GM10248 (cell line): ENCODE measurements at regions not wholly inside any gene's neighbourhood (a gene's known extent, or its start where the extent isn't known, plus 50 kb on each side); places are given as distances from the start of the nearest gene placed in this dataset.
A peak's percentile ranks its signal among the peaks of the same experiment; 100 is the strongest.
"Not testable (repeated sequence)": the region's sequence is repeated elsewhere in the genome, so short reads cannot be mapped to it uniquely, and the experiment has no call there.

Experiments used
- CTCF ChIA-PET: fragments of 300-600 bp; sonication (Branson Sonifier 250); formaldehyde crosslinking; extraction: SDS; loops from one replicate; lab custom pipeline; 2021; ENCODE audit warnings: antibody characterized with exemption; lab: Yijun Ruan, JAX
- POLR2A ChIA-PET: fragments of 350-650 bp; sonication (Branson Sonifier 250); formaldehyde crosslinking; extraction: SDS; loops from one replicate; lab custom pipeline; 2020; ENCODE audit warnings: antibody characterized with exemption; lab: Yijun Ruan, JAX
- DNase-seq: peaks from one replicate; pipeline ENCODE4 v3.0.0; 2012; ENCODE audit errors: extremely low spot score
- CTCF ChIP-seq: IDR thresholded peaks from 2 replicates; pipeline ENCODE4 v1.5.1; 2012; ENCODE audit warnings: mild to moderate bottlenecking, low read depth; ENCODE audit errors: extremely low read depth, missing control alignments, control extremely low read depth

GRCh38 chr10:26939290-26939961, 78.7 kb upstream of the ABI1 start:
- ChIA-PET POLR2A (no interaction called here), CTCF (no interaction called here)
- no peak for DNase-seq
- TF ChIP-seq CTCF, result no peak

GRCh38 chr10:26938578-26938977, 77.8 kb upstream of the ABI1 start:
- ChIA-PET CTCF (no interaction called here), POLR2A (no interaction called here)
- TF ChIP-seq CTCF, result no peak
- DNase-seq, result no peak

GRCh38 chr10:26937371-26937770, 76.6 kb upstream of the ABI1 start:
- TF ChIP-seq CTCF, result no peak
- POLR2A ChIA-PET, result no interaction called here
- DNase-seq, result no peak
- CTCF ChIA-PET, result no interaction called here

GRCh38 chr10:26934190-26934589, 73.4 kb upstream of the ABI1 start:
- CTCF ChIA-PET, DNase-seq: not testable (repeated sequence)
- POLR2A ChIA-PET, result interaction anchor here (0.6 kb wide), 1 partner anchor 400 kb away, joined by 3 read pairs; no protein-coding TSS in a partner anchor

GRCh38 chr10:26932576-26932975, 71.8 kb upstream of the ABI1 start:
- ChIA-PET POLR2A (no interaction called here), CTCF (interaction anchor here (1.0 kb wide), 1 partner anchor 599 kb away, joined by 4 read pairs; no protein-coding TSS in a partner anchor)
- no peak for DNase-seq
- TF ChIP-seq CTCF, result no peak

- no peak for TF ChIP-seq CTCF
- ChIA-PET CTCF (interaction anchor here (1.2 kb wide), 2 partner anchors 28 to 49 kb away, joined by 4 read pairs; no protein-coding TSS in a partner anchor), POLR2A (no interaction called here)
- peak; percentile 71 for DNase-seq
Measured at GRCh38 chr10:26931223-26931622, 70.5 kb upstream of the ABI1 start.

GRCh38 chr10:26922824-26923223, 62.1 kb upstream of the ABI1 start:
- CTCF ChIA-PET, POLR2A ChIA-PET, DNase-seq: not testable (repeated sequence)

GRCh38 chr10:26919156-26919860, 58.5 kb upstream of the ABI1 start:
- POLR2A ChIA-PET, DNase-seq, CTCF ChIA-PET: not testable (repeated sequence)
